SU-DHL-6 (cell line): ENCODE measurements at regions not wholly inside any gene's neighbourhood (a gene's known extent, or its start where the extent isn't known, plus 50 kb on each side); places are given as distances from the start of the nearest gene placed in this dataset.

Source experiments
- H2AFZ ChIP-seq: fragments of 200-600 bp; sonication (generic); 2 replicates; pipeline ENCODE4 v1.6.1; 2014; ENCODE audit warnings: low read depth, mild to moderate bottlenecking, moderate library complexity, mixed read lengths, antibody characterized with exemption, low read length; ENCODE audit not compliant: severe bottlenecking
- H3F3A ChIP-seq: fragments of 200-600 bp; shearing (Covaris generic); 2 replicates; pipeline ENCODE4 v1.6.0; 2016; ENCODE audit warnings: antibody characterized with exemption, mild to moderate bottlenecking; ENCODE audit not compliant: insufficient read depth
- H3K27ac ChIP-seq: fragments of 200-600 bp; sonication (generic); 2 replicates; pipeline ENCODE4 v1.5.1; 2016; ENCODE audit warnings: low read depth, mild to moderate bottlenecking, low read length, moderate library complexity, mixed read lengths
- H3K27me3 ChIP-seq: fragments of 200-600 bp; sonication (generic), shearing (Covaris generic); 2 replicates; pipeline ENCODE4 v1.6.0; 2014; ENCODE audit warnings: mild to moderate bottlenecking, low read length
- H3K36me3 ChIP-seq: fragments of 200-600 bp; sonication (generic); 2 replicates; pipeline ENCODE4 v1.6.1; 2014; ENCODE audit warnings: mild to moderate bottlenecking, low read length, mixed read lengths
- H3K4me2 ChIP-seq: fragments of 300-600, 200-600 bp; shearing (Covaris generic), sonication (generic); 2 replicates; pipeline ENCODE4 v1.6.0; 2014; ENCODE audit warnings: low read length, low read depth, mild to moderate bottlenecking; ENCODE audit not compliant: poor library complexity, severe bottlenecking
- H3K4me3 ChIP-seq: fragments of 200-600 bp; sonication (generic); 2 replicates; pipeline ENCODE4 v1.5.1; 2014; ENCODE audit warnings: antibody characterized with exemption, low read length, mild to moderate bottlenecking, mixed read lengths; ENCODE audit not compliant: insufficient read depth, poor library complexity, severe bottlenecking
- H3K79me2 ChIP-seq: fragments of 200-600 bp; sonication (generic); 2 replicates; pipeline ENCODE4 v1.6.1; 2014; ENCODE audit warnings: mild to moderate bottlenecking, low read length, moderate library complexity; ENCODE audit not compliant: insufficient read depth
- H3K9ac ChIP-seq: fragments of 200-600 bp; sonication (generic); 2 replicates; pipeline ENCODE4 v1.7.0; 2014; ENCODE audit warnings: mild to moderate bottlenecking, low read length
- H3K9me2 ChIP-seq: fragments of 200-600 bp; sonication (generic); replicated peaks from 2 replicates; pipeline ENCODE4 v1.6.1; 2014; ENCODE audit warnings: low read length; ENCODE audit not compliant: insufficient read depth
- H3K9me3 ChIP-seq: fragments of 200-600 bp; sonication (generic); 2 replicates; pipeline ENCODE4 v1.6.1; 2014; ENCODE audit warnings: low read length, mixed read lengths; ENCODE audit not compliant: insufficient read depth
- H4K20me1 ChIP-seq: fragments of 200-600 bp; sonication (generic); 2 replicates; pipeline ENCODE4 v1.6.1; 2014; ENCODE audit warnings: low read depth, mild to moderate bottlenecking, antibody characterized with exemption, low read length, moderate library complexity, mixed read lengths
- CTCF ChIP-seq: fragments of 200-600 bp; sonication (generic); IDR thresholded peaks from one replicate; pipeline ENCODE4 v1.5.1; 2017; ENCODE audit warnings: antibody characterized with exemption, mild to moderate bottlenecking, low read length, moderate library complexity; ENCODE audit not compliant: insufficient read depth, poor library complexity, severe bottlenecking
- EZH2phosphoT487 ChIP-seq: fragments of 200-600 bp; sonication (generic), shearing (Covaris generic); conservative IDR thresholded peaks from 2 replicates; pipeline ENCODE4 v1.6.1; 2018; ENCODE audit warnings: mild to moderate bottlenecking, antibody characterized with exemption, low read length, moderate library complexity, mixed read lengths

- Histone ChIP-seq H2AFZ (no peak overlapping the region), H3K79me2 (no peaks in the 10 kb centered on the region), H3F3A (no peaks in the 10 kb centered on the region), H3K9me2 (no peaks in the 10 kb centered on the region), H3K9ac (no peak overlapping the region), H3K36me3 (no peaks in the 10 kb centered on the region), H3K27me3 (no peaks in the 10 kb centered on the region), H3K9me3 (no peaks in the 10 kb centered on the region), H3K4me2 (no peak overlapping the region), H4K20me1 (no peaks in the 10 kb centered on the region), H3K4me3 (no peak overlapping the region), H3K27ac (no peak overlapping the region)
- TF ChIP-seq CTCF (no peak), EZH2phosphoT487 (no peak)
These were observed 253.2 kb upstream of the KLF4 start for GRCh38 chr9:107742531-107743309.

GRCh38 chr9:107740088-107740980 lies 250.8 kb upstream of the KLF4 start:
- Histone ChIP-seq H3K79me2 (no peaks in the 10 kb centered on the region), H2AFZ (no peak overlapping the region), H3K4me3 (no peak overlapping the region), H3K36me3 (no peaks in the 10 kb centered on the region), H3K9me3 (no peaks in the 10 kb centered on the region), H3K27ac (no peak overlapping the region), H3K9ac (no peak overlapping the region), H3F3A (no peaks in the 10 kb centered on the region), H3K9me2 (no peaks in the 10 kb centered on the region), H4K20me1 (no peaks in the 10 kb centered on the region), H3K27me3 (no peaks in the 10 kb centered on the region), H3K4me2 (no peak overlapping the region)
- TF ChIP-seq EZH2phosphoT487 (no peak), CTCF (no peak)

DNA sequence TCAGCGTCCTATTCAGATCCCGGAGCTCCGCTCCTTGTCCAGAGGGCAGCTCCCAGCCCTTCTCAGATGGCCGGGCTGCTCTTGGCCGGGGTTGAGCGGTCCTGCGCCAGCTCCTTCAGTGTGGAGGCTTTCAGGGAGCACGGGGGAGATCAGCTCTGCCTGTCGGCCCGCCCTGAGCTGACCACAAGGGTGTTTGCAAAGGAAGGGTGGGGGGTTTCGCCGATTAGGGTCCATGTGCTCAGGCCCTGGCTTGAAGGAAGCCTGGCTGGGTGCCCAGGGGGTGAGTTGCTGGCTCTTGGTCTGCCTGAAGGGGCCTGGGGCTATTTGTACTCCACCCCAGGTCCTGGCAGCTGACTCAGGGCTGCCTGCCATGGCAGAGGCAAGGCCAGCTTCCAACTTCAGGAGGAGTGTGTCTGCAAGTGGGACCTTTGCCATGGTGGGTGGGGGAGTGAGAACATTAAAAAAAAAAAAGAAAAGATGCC lies 250.1 kb upstream of the KLF4 start:
- TF ChIP-seq EZH2phosphoT487, result no peak
- no peak for TF ChIP-seq CTCF
- no peaks in the 10 kb centered on the region for H3F3A ChIP-seq
- no peaks in the 10 kb centered on the region for H3K9me2 ChIP-seq
- H3K27ac ChIP-seq, result no peak overlapping the region
- H4K20me1 ChIP-seq, result no peaks in the 10 kb centered on the region
- H3K36me3 ChIP-seq, result no peaks in the 10 kb centered on the region
- no peaks in the 10 kb centered on the region for H3K9me3 ChIP-seq
- H3K27me3 ChIP-seq, result no peaks in the 10 kb centered on the region
- no peak overlapping the region for H3K4me3 ChIP-seq
- H2AFZ ChIP-seq, result no peak overlapping the region
- H3K9ac ChIP-seq, result no peak overlapping the region
- H3K4me2 ChIP-seq, result no peak overlapping the region
- H3K79me2 ChIP-seq, result no peaks in the 10 kb centered on the region
